ENCODE measurements at regions not wholly inside any gene's neighbourhood (a gene's known extent, or its start where the extent isn't known, plus 50 kb on each side); places are given as distances from the start of the nearest gene placed in this dataset.

- no peaks in the 10 kb centered on the region for H3K36me3 ChIP-seq (replicated peaks; ENCODE audit: insufficient read depth, low read length)
- H3K9me2 ChIP-seq (replicated peaks; ENCODE audit: insufficient read depth, low read length): no peaks in the 10 kb centered on the region
- no peak overlapping the region for H3K27ac ChIP-seq (ENCODE audit: low read length)
- H3K27me3 ChIP-seq (replicated peaks; ENCODE audit: insufficient read depth, low read length): no peaks in the 10 kb centered on the region
- no peak overlapping the region for H2AFZ ChIP-seq (ENCODE audit: low read length)
- no peak overlapping the region for H3K9ac ChIP-seq (ENCODE audit: low read length)
- no peaks in the 10 kb centered on the region for H3K79me2 ChIP-seq (ENCODE audit: low read length)
- H4K20me1 ChIP-seq (ENCODE audit: insufficient read depth, low read length): no peaks in the 10 kb centered on the region
- no peak overlapping the region for H3K4me3 ChIP-seq (ENCODE audit: low read length)
- no peaks in the 10 kb centered on the region for H3K4me1 ChIP-seq (ENCODE audit: low read length)
- no peaks in the 10 kb centered on the region for H3K9me3 ChIP-seq (replicated peaks; ENCODE audit: insufficient read depth, low read length)
- TF ChIP-seq CTCF (IDR thresholded peaks at IDR 0.05; ENCODE audit: low read length) (no peak), EZH2phosphoT487 (IDR thresholded peaks at IDR 0.05; ENCODE audit: low read length) (no peak), EZH2 (optimal IDR thresholded peaks at IDR 0.05; ENCODE audit: low read depth, low read length) (no peak)
- DNase-seq: no peak
- no peak overlapping the region for H3K4me2 ChIP-seq (ENCODE audit: low read depth, low read length)
- H3F3A ChIP-seq (ENCODE audit: insufficient read depth, low read length): no peaks in the 10 kb centered on the region
These were observed 506.9 kb downstream of the SHQ1 start for GRCh38 chr3:72341380-72341770.

DNA sequence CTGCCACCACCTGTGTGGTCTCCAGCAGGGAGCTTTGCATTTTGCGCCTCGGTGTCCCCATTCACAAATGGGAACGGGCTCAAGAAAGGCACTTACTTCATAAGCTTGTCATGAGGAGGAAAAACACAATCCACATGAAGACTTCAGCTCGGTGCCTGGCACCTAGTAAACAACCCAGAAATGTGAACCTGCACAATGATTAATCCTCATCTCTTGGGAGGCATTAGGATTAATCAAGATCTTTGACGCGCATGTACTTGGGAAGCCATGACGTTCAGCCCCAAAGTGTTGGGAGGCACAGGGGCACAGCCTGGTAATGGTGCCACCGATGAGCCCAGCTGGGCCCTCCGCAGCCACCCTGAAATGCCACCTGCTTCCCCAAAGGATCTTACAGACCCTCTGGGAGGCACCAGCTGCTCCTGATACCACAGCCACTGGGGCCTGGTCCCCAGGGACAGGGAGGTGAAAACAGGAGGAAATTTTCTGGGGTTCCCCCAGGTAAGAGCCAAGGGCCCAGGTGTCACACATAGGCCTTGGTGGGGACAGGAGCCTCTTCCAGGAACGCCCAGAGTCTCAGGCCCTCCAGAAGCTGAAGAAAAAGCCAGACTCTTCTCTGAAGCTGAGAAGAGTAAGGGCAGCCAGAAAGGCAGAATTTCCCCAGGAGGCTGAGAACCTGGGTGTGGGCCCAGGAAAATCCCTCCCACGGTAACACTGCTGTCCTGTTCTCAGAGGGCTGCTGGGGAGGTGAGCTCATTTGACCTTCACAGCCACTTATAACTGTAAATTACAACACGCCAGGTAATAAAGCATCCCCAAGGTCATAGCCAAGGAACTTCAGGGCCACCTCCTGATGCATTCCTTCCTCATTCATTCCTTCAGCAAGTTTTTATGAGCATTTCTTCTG lies 507.5 kb downstream of the SHQ1 start:
- no peaks in the 10 kb centered on the region for H3K27me3 ChIP-seq (replicated peaks; ENCODE audit: insufficient read depth, low read length)
- TF ChIP-seq EZH2phosphoT487 (IDR thresholded peaks at IDR 0.05; ENCODE audit: low read length) (no peak), EZH2 (optimal IDR thresholded peaks at IDR 0.05; ENCODE audit: low read depth, low read length) (no peak), CTCF (IDR thresholded peaks at IDR 0.05; ENCODE audit: low read length) (no peak)
- H3F3A ChIP-seq (ENCODE audit: insufficient read depth, low read length): no peaks in the 10 kb centered on the region
- H3K9ac ChIP-seq (ENCODE audit: low read length): no peak overlapping the region
- no peak overlapping the region for H3K4me3 ChIP-seq (ENCODE audit: low read length)
- H3K9me3 ChIP-seq (replicated peaks; ENCODE audit: insufficient read depth, low read length): no peaks in the 10 kb centered on the region
- H2AFZ ChIP-seq (ENCODE audit: low read length): no peak overlapping the region
- no peaks in the 10 kb centered on the region for H4K20me1 ChIP-seq (ENCODE audit: insufficient read depth, low read length)
- H3K27ac ChIP-seq (ENCODE audit: low read length): no peak overlapping the region
- no peaks in the 10 kb centered on the region for H3K79me2 ChIP-seq (ENCODE audit: low read length)
- H3K36me3 ChIP-seq (replicated peaks; ENCODE audit: insufficient read depth, low read length): no peaks in the 10 kb centered on the region
- no peaks in the 10 kb centered on the region for H3K4me1 ChIP-seq (ENCODE audit: low read length)
- H3K4me2 ChIP-seq (ENCODE audit: low read depth, low read length): no peak overlapping the region
- no peaks in the 10 kb centered on the region for H3K9me2 ChIP-seq (replicated peaks; ENCODE audit: insufficient read depth, low read length)
- DNase-seq: no peak

DNA sequence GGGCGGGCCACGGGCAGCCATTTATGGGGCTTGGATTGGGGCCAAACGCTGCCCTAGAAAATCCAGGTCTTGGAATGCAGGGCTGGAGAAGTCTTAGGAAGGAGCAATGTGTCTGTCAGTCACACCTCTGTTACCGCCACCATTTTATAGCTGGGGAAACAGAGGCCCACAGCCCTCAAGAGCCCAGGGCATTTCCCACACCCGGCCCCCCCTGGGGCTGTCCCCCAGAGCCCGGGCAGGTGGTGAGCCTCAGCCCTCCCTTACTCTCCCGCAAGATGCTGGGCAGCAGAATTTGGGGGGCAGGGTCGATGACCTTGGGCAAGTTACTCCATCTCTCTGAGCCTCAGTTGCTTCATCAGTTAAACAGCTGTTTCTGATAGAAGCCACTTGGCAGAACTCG lies 508.2 kb downstream of the SHQ1 start:
- no peak for TF ChIP-seq EZH2 (optimal IDR thresholded peaks at IDR 0.05; ENCODE audit: low read depth, low read length)
- TF ChIP-seq EZH2phosphoT487 (IDR thresholded peaks at IDR 0.05; ENCODE audit: low read length): no peak
- no peak for TF ChIP-seq CTCF (IDR thresholded peaks at IDR 0.05; ENCODE audit: low read length)
- H3K4me1 ChIP-seq (ENCODE audit: low read length): no peaks in the 10 kb centered on the region
- H3K27me3 ChIP-seq (replicated peaks; ENCODE audit: insufficient read depth, low read length): no peaks in the 10 kb centered on the region
- no peak overlapping the region for H3K4me2 ChIP-seq (ENCODE audit: low read depth, low read length)
- H3K4me3 ChIP-seq (ENCODE audit: low read length): no peak overlapping the region
- no peak overlapping the region for H3K9ac ChIP-seq (ENCODE audit: low read length)
- no peaks in the 10 kb centered on the region for H3K36me3 ChIP-seq (replicated peaks; ENCODE audit: insufficient read depth, low read length)
- H3K9me3 ChIP-seq (replicated peaks; ENCODE audit: insufficient read depth, low read length): no peaks in the 10 kb centered on the region
- H3K79me2 ChIP-seq (ENCODE audit: low read length): no peaks in the 10 kb centered on the region
- H3K27ac ChIP-seq (ENCODE audit: low read length): no peak overlapping the region
- H4K20me1 ChIP-seq (ENCODE audit: insufficient read depth, low read length): no peaks in the 10 kb centered on the region
- H3K9me2 ChIP-seq (replicated peaks; ENCODE audit: insufficient read depth, low read length): no peaks in the 10 kb centered on the region
- DNase-seq: no peak
- H3F3A ChIP-seq (ENCODE audit: insufficient read depth, low read length): no peaks in the 10 kb centered on the region
- H2AFZ ChIP-seq (ENCODE audit: low read length): no peak overlapping the region
